GM19324 (cell line): ENCODE measurements at regions not wholly inside any gene's neighbourhood (a gene's known extent, or its start where the extent isn't known, plus 50 kb on each side); places are given as distances from the start of the nearest gene placed in this dataset.
"Not testable (repeated sequence)": the region's sequence is repeated elsewhere in the genome, so short reads cannot be mapped to it uniquely, and the experiment has no call there.

ENCODE experiments used
- ATAC-seq: cut with Tn5 transposase; IDR thresholded peaks from one replicate; pipeline ENCODE4 v1.9.1; 2021; ENCODE audit warnings: mild to moderate bottlenecking, moderate library complexity; ENCODE audit not compliant: unreplicated experiment, low FRiP score

DNA sequence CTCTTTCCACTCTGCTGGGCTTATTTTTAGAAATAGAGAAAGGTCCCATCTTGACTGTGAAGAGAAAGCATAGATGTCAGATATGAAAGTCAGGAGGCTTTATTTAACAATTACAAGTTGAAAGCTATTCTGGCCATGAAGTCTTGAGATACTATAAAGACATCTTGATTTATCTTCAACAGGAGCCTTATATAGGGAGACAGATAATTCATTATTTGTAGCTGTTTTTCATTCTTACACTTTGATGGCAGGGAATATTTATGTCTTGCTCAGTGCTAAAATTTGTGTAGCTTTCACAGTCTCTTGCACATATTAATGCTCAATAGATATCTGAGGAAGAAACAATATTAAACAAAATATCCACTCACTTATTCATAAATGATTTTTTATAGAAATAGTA lies 248.8 kb downstream of the C3orf38 start:
- no peak for ATAC-seq

DNA sequence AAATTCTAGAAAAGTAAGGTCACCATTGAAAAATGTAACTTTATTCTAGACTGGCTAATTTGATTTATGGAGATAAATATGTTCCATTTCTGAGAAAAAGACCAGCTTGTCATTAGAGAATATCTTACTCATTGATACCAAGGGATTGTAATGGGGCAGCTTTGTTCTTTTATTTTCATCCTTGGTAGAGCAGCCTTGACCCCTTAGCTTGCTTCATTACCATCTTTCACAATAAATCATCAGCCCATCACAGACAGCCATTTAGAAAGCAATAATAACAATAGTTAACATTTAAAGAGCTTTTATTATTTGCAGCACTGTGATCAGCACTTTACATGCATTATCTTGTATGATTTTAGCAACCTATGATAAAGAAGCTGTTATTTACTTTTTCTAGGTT lies 253.6 kb downstream of the C3orf38 start:
- no peak for ATAC-seq

DNA sequence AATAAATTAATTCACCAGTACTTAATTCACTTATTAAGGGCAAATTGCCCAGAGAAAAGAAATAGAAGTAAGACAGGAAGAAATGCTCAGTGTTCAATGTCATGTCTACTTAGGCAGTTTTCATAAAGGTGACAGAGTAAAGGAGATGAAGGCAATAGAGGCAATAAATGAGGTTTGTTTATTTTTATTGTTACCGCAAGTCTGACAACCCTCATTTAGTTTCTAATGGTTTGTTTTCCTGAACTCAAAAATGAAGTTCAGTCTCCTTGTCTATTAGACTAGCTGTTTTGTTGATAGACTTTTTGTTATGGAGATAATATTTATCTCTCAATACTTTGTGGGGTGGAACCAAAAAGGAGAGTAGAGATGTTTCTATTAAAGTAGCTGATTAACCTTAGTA lies 258.3 kb downstream of the C3orf38 start:
- ATAC-seq = no peak

DNA sequence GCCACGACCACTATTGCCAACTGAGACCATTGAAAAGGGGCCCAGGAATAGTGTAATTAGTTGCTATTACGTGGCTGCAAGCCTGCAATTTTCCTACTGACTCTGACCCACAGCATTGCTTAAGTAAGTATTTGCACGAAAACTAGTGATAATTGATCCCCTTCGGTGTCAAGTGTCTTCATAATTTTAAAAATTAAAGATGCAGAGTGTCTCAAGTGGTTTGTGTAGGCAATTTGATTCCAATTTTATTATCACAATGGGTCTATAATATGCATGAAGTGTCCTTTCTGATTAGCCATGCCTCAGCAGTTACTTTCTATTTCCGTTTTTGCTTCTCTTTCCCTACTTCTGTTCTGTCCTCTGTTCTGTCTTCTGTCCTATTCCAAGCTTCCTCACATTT lies 259.2 kb downstream of the C3orf38 start:
- ATAC-seq = no peak

DNA sequence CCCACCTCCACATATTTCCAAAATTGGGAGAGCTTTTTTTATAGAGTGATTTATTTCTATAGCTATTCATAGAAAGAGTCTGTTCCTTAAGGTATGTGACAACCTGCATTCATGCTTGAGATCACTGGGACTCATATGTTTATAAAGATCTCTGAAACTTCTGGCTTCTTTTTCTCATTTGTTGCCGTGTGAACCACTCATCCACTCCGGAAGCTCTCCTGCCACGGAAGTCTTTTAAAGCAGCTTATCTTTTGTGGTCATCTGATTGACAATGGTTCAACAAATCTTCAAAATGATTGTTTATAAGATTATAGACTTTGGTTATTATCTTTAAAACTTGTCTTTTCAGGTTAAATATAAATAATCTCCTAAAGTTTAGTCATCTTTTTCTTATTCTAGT lies 260.5 kb downstream of the C3orf38 start:
- no peak for ATAC-seq

DNA sequence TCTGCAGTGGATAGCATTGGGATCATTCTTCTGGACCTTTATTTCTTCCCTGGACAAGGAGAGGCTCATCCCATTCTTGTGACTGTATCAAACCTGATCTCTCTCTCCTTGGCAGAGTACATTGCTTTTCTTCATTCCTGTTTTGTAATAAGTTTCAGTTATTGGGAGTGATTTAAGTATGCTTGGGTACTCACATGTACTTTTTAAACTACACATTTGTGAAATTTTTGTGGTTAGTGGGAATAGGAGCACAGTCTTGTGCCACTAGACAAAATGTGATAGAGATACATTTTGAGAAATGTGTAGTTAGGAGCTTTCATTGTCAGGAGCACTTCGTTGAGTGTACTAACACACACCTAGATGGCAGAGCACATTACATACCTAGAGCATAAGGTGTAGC lies 262.6 kb downstream of the C3orf38 start:
- ATAC-seq = no peak

DNA sequence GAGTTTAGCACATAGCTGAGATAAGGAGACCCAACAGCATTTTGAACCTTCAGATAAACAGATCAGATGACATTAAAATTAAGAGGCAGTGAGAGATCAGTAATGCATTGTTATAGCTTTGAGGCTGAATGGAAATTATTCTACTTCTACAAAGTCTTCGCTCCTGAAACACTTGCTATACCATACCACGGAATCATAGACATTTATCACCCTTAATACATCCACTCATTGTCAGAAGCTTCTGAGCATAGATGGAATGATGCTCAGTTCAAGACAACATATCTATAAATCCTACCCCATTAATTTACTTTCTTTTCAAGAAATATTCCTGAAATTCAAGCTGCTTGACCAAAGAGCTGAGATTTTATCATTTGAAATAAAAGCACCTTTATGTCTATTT lies 266.7 kb downstream of the C3orf38 start:
- ATAC-seq = no peak

DNA sequence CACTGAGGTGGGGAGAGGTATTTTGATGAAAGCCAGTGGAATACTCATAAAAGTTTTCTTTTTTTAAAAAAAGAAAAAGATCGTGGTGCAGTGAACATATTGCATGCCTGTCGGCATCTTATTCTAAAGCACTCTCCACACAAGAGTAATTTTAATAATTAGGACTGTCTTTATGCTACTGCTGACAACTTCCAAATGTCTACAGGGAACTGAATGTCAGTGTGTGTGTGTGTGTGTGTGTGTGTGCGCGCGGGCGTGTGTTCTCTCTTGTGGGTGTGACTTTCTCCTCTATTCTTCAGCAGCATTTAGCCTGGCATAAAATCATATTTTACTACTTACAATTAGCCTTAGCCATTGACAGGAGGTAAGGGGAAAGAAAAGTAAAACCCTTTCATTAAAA lies 268.5 kb downstream of the C3orf38 start:
- no peak for ATAC-seq

DNA sequence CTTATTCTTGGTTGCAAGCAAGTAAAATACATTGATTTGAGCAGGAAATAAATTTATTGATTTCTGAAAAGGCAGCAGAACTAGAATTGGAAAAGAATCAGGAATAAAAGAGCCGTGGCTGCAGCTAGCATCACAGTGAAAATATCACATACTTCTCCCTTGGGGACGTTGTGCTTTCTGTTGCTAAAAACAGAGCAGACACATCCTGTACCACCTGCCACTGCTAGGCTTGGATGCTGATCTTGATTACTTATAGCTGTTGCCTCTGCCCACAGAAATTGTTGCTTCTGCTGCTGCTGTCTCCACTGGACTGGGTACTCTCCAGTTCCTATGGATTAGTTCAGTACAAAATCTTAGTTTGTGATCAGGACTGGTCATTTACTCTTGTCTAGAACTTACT lies 283.8 kb downstream of the C3orf38 start:
- peak; percentile 95 for ATAC-seq

DNA sequence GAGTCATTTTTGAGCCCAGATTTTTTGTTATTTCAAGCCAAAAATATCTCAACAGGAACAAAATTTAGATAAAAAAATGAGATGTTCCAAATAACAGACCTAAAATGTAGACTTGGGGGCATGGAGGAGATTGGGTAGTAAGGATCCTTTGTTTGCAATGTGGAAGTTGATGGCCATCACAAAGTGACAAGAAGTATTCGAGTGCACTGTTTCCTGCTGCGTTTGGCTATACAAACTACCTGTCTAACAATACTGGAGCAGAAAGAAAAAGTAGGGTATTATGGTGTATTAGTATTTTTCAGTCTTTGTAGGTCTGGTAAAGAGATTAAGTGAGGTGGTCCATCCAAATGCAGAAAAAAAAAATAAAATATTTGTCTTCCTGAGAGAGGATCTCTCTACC lies 284.2 kb downstream of the C3orf38 start:
- peak; percentile 32 for ATAC-seq

DNA sequence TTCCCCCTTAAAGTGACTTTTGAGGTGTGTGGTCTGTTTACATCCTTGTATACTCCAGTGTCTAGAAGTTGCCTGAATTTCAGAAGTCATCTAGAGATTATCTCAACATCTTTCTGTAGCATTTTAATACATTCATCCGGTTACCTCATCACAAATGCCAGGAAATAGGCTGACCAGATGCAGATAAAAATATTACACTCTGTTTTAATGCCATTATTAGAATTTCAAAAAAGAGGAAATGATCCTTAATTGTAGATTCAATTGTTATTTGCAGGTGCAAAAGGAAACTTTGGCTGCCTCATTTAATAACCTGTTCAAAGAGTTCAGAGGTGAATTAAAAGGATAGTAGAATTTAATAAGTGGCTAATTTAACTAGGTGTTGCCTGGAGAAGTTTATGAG lies 290.9 kb downstream of the C3orf38 start:
- ATAC-seq = peak; percentile 59

DNA sequence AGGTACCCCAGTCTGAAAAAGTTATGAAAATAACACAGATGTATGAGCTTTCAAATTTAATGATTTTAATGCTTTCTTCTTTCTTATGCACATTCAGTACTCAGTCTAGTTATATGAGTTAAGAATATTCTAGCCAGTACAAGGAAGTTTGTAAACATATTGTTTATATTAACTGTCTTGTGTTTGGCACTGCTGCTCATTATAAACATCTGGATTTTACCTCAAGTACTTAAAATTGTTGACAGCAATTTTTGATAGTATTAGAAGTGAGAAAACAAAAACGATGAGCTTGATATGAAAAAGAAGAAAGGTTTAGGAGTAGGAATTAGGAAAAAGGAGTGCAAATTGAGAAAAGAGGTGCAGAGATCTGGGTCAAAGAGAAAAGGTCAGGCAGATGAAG lies 293.3 kb downstream of the C3orf38 start:
- no peak for ATAC-seq

DNA sequence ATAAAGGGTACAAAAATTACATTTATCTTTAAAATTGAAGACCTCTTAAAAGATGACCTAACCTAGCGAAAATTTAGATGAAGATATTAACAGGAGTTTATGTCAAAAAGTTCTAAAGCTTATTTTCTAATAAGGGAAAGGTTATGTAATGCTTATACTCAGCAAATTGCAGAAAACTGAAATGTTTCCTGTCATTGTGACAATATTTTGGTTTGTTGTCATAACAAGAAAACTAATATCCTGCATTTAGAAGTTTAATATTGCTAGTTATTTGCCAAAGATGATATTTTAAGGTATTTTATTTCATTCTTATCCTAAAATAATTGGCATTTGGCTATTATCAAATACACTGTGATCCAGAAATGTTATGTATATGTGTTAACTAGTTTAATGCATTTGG lies 294.5 kb downstream of the C3orf38 start:
- no peak for ATAC-seq

DNA sequence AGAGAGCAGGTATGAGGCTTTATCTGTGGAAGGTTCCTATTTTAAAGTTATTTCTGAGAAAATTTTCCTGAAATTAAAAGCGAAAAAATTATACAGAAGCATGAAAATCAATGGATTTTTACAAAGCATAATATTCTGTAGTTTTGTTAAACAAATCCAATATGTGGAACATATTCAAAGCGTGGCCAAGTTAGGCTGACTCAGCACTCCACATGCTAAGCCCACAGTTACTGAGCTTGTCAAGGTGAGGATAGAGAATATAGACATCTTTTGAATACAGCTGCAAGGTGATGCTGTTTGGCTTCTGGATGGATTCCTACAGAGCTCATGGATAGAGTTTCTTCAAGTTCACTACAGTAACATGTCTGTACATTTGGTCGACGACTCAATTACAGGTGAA lies 302.5 kb downstream of the C3orf38 start:
- no peak for ATAC-seq

DNA sequence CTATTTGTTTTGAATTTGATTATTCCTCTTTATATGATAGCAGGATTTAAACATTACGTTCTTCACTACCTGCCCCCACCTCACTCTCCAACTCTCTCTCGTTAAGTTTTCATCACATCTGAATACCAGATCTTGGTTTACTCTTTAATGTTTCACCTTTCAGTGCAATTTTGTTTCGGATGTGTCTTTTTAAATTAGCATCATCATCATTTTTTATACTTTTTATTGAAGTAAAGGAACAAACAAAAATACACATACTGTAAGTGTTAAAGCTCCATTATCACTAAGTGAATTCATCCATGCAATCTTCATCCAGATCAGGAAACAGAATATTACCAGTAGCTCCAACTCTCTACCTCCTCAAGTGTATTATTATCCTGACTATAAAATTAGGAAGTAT lies 310.6 kb downstream of the C3orf38 start:
- ATAC-seq = no peak

DNA sequence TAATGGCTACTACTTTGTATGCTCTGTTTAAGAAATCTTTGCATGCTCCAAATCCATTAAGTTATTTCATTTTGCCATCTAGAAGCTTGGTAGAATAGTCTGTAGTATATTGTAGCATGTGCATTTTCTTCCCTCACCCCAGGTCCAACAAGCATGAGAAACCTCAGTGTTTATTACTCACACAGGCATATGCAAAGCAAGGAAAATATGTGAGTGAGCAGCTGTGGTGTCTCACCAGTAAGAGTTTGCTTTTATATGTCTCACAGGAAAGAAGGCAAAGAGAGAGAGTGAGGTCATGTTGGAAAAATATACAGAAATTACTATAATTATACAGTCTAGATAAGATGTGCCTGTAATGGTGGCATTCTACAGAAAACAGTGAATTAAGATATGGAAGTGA lies 312.5 kb downstream of the C3orf38 start:
- no peak for ATAC-seq

DNA sequence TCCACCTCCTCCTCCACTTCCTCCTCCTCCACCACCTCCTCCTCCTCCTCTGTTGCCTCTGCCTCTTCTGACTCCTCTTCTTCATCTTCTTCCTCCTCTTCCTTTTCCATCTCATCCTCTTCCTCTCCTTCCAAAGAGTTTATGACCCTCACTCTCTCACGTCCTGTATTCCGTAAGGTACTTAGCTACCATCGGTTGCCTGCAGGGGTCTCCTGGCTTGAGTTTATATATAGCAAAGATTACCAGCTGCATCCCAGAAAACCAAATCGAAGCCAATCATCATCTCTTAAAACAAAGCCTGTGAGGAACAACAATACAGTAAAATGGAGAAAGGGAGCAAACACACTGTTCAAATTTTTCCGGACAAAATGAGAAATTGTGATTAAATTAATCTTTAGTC lies 317.4 kb downstream of the C3orf38 start:
- ATAC-seq = no peak

DNA sequence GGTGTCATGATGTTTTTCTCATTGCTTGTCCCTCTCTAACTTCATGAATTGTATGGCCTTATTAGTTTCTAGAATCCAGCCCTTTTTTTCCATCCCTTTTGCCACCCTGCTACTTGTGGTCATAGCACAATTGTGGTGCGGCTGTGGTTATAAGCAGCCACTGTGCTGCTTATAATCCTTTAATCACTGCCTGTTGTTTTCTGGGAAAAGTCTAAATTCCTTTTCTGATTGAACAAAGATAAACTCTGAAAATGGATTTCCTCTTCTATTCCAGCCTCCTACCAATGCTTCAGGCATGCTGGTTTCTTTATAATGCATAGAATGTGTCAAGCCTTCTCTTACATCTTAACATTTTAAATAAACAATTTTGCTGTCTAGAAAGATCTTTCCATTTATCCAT lies 319.5 kb downstream of the C3orf38 start:
- ATAC-seq = no peak

DNA sequence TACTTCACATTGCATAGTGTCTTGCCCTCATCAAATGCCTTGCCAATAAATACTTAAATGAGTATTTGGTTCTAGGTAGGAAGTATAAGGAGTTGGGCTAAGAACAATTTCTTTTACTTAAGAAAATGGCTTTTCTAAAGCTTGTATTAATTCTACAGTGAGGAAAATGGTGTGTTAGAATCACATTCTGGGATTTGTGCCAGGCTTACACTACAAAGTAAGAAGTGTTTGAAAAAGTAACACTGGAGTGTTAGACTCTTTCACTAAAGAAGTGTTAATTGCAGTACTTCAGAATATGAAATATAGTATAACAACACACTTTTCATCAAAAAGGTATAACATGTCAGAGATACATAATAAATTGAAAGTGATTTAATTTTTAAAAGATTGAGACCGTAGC lies 328.7 kb downstream of the C3orf38 start:
- ATAC-seq = no peak

DNA sequence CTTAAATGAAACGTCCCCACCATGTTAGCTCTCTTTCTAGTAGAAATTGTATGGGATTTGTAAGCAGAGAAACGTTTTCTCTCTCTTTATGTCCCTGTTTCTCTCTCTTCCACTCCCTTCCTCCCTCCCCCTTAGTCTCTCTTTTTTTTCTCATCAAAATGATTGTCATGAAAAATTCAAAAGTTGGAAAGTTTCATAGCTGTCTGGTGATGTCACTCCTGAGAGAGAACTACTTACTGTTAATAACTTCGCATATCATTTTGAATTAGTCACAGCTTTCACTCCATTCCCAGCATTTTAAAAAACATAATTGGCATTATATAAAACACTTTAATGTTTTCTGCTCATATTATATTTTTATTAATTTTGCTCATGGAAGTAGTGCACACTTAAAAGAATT lies 331.1 kb downstream of the C3orf38 start:
- no peak for ATAC-seq

DNA sequence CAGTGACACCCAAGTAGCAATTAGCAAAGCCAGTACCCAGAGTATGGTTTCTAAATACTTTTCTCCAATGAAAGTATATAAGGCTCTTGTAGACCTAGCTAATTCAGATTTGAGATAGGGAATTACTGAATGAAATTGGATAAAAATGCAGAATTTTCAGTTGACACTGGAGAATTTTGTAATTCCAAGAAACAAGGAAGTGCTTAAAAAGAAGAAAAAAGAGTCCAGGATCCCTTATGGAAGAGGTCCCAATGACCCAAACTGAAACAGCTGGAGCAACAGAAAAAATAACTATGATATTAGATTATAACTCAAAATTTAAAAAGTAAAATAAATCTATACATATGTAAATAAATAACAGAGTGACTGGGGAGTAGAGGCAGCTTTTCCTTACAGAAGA lies 335.2 kb downstream of the C3orf38 start:
- no peak for ATAC-seq

DNA sequence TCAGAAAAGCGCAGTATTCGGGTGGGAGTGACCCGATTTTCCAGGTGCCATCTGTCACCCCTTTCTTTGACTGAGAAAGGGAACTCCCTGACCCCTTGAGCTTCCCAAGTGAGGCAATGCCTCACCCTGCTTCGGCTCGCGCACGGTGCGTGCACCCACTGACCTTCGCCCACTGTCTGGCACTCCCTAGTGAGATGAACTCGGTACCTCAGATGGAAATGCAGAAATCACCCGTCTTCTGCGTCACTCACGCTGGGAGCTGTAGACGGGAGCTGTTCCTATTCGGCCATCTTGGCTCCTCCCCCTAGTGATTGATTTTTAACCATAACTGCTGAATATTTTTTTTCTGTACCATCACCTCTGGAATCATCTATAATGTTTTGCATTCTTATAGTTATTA lies 359.1 kb downstream of the C3orf38 start:
- not testable (repeated sequence) for ATAC-seq

DNA sequence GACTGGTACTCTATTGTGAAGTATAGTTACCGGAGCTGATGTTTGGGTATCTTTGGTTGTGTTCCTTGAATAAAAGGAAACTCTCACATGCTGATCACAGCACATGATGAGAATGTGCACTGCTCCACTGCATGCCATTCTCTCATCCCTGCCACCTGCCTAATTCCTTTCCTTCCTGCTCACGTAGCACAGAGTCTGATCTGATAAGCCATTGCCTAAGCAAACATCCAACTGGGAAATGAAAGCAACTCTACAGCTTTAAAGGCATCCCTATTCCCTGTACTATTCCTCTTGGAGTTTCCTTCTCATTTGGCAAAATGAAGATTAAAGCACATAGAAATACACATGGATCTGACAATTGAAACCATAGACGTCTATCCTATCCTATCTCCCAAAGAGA lies 359.8 kb downstream of the C3orf38 start:
- no peak for ATAC-seq

DNA sequence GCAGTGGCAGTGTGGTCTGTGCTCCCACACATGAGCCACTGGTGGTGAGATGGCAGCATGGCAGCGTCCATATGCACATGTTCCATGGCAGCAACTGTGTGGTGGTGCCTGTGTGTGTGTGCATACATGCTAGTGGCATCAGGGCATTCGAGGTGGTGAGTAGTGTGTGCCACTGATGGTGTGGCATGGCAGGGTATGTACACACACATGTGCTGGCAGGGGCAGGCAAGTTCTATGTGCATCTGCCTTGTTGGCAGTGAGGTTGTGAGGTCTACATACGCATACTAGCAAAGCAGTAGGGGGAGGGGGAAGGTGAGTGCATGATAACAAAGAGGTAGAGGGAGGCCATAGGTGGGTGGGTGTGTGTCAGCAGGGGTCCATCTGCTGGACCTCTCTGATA lies 378.7 kb downstream of the C3orf38 start:
- no peak for ATAC-seq
